Erythroblast (primary cell): ENCODE measurements at regions not wholly inside any gene's neighbourhood (a gene's known extent, or its start where the extent isn't known, plus 50 kb on each side); places are given as distances from the start of the nearest gene placed in this dataset.

Experiments used
- GATA1 ChIP-seq: IDR thresholded peaks from 2 replicates; pipeline ENCODE4 v1.6.1; 2011; ENCODE audit warnings: low read depth, mild to moderate bottlenecking, control low read depth, low read length, moderate library complexity
- POLR2A ChIP-seq: IDR thresholded peaks from 2 replicates; pipeline ENCODE4 v1.6.1; 2011; ENCODE audit warnings: mild to moderate bottlenecking, low read length

DNA sequence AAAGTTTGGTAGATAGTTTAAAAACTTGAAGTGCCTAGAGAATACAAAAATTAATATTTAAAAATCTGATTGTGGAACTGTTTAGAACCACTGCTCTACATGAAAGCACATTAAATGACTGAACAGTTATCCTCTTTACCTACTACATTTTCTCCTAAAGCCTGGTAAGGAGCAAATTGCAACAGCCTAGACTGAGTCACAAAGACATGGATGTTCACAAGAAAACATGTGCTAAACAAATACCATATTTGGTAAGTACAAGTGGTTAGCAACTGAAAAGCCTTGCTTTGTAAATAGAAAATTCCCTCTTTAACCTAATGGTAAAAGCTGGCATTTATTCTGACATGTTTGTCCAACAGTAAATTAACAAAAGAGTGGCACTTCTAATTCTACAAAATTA, 203.1 kb downstream of the FBXO8 start:
- TF ChIP-seq POLR2A (no peak), GATA1 (no peak)
